Heart left ventricle (tissue), 13 donors: ENCODE measurements at regions not wholly inside any gene's neighbourhood (a gene's known extent, or its start where the extent isn't known, plus 50 kb on each side); places are given as distances from the start of the nearest gene placed in this dataset.

Experiments used
- CTCF ChIP-seq, 12 donors: fragments of 200-600 bp; sonication (generic) in 4 of 12; IDR thresholded peaks; one replicate each; pipeline versions ENCODE4 v1.5.0 to v1.8.0; 2018 to 2022; ENCODE audit warnings: antibody characterized with exemption in 12 of 12, mild to moderate bottlenecking in 5 of 12
- POLR2A ChIP-seq, 2 donors: fragments of 450-650 bp; IDR thresholded peaks; one replicate each; pipeline ENCODE4 v1.6.1; 2017; ENCODE audit warnings: antibody characterized with exemption in 2 of 2, mild to moderate bottlenecking in 2 of 2, moderate library complexity in 2 of 2
- donor health status: ischemic (EF 13 %, LVEDD 7.1; RV severe dilation, severe dysfunction).
- donor health status: DM: no; HTN: yes; CAD: no.
- donor health status: DM: no; HTN: no; CAD: no.
- donor health status: ischemic (EF 25% LVEDD 6.9; RV normal size, moderate dysfunction).
- donor health status: ischemic (EF 25% LVEDD 5.7; RV mildly dilated, moderate dysfunction).
- donor health status: ischemic (EF 35%, LVEDD 5.7; RV mildly dilated, moderate dysfunction).
- donor health status: nonischemic (EF 11% LVEDD 7.7; RV severe dilation, severe dysfunction).
- donor health status: DM: yes; HTN: yes; CAD: no.
- donor health status: PGD.
- donor health status: ischemic (EF 29% LVEDD 5.4; RV normal size, mild dysfunction).
- donor health status: nonischemic (EF 23%, LVEDD 6.1; RV moderate dilation, normal function).

- TF ChIP-seq POLR2A (IDR thresholded peaks at IDR 0.05) (no peak), CTCF (IDR thresholded peaks at IDR 0.05) (no peak)
Observed at GRCh38 chr9:108386032-108386431, 469.8 kb downstream of the ACTL7B start.
